ENCODE measurements at regions not wholly inside any gene's neighbourhood (a gene's known extent, or its start where the extent isn't known, plus 50 kb on each side); places are given as distances from the start of the nearest gene placed in this dataset.
A peak's percentile ranks its signal among the peaks of the same experiment; 100 is the strongest.

GRCh38 chr13:76634431-76635191 is 251.6 kb downstream of the KCTD12 start:
- Histone ChIP-seq H3K27me3 (replicated peaks; ENCODE audit: insufficient read depth, low read length) (no peaks in the 10 kb centered on the region), H3K4me3 (ENCODE audit: low read length) (no peak overlapping the region), H3K27ac (ENCODE audit: low read length) (no peak overlapping the region), H3K9me2 (replicated peaks; ENCODE audit: insufficient read depth, low read length) (no peaks in the 10 kb centered on the region), H3K36me3 (replicated peaks; ENCODE audit: insufficient read depth, low read length) (no peaks in the 10 kb centered on the region), H3K9me3 (replicated peaks; ENCODE audit: insufficient read depth, low read length) (no peaks in the 10 kb centered on the region), H3K9ac (ENCODE audit: low read length) (no peak overlapping the region), H2AFZ (ENCODE audit: low read length) (no peak overlapping the region), H3K79me2 (ENCODE audit: low read length) (no peaks in the 10 kb centered on the region), H4K20me1 (ENCODE audit: insufficient read depth, low read length) (no peaks in the 10 kb centered on the region), H3F3A (ENCODE audit: insufficient read depth, low read length) (no peaks in the 10 kb centered on the region), H3K4me1 (ENCODE audit: low read length) (no peaks in the 10 kb centered on the region), H3K4me2 (ENCODE audit: low read depth, low read length) (no peak overlapping the region)
- no peak for DNase-seq
- TF ChIP-seq EZH2 (optimal IDR thresholded peaks at IDR 0.05; ENCODE audit: low read depth, low read length) (no peak), CTCF (IDR thresholded peaks at IDR 0.05; ENCODE audit: low read length) (no peak)

GRCh38 chr13:76632401-76633044 is 253.7 kb downstream of the KCTD12 start:
- Histone ChIP-seq H3K79me2 (ENCODE audit: low read length) (no peaks in the 10 kb centered on the region), H3K36me3 (replicated peaks; ENCODE audit: insufficient read depth, low read length) (no peaks in the 10 kb centered on the region), H3K9ac (ENCODE audit: low read length) (no peak overlapping the region), H3K4me2 (ENCODE audit: low read depth, low read length) (0 out of 2 replicates have a peak overlapping the region, but pooled peaks have one; percentile 2), H3K27ac (ENCODE audit: low read length) (no peak overlapping the region), H2AFZ (ENCODE audit: low read length) (no peak overlapping the region), H3F3A (ENCODE audit: insufficient read depth, low read length) (no peaks in the 10 kb centered on the region), H3K4me3 (ENCODE audit: low read length) (no peak overlapping the region), H4K20me1 (ENCODE audit: insufficient read depth, low read length) (no peaks in the 10 kb centered on the region), H3K4me1 (ENCODE audit: low read length) (no peaks in the 10 kb centered on the region), H3K9me3 (replicated peaks; ENCODE audit: insufficient read depth, low read length) (no peaks in the 10 kb centered on the region), H3K27me3 (replicated peaks; ENCODE audit: insufficient read depth, low read length) (no peaks in the 10 kb centered on the region), H3K9me2 (replicated peaks; ENCODE audit: insufficient read depth, low read length) (no peaks in the 10 kb centered on the region)
- TF ChIP-seq EZH2phosphoT487 (IDR thresholded peaks at IDR 0.05; ENCODE audit: low read length) (no peak), CTCF (IDR thresholded peaks at IDR 0.05; ENCODE audit: low read length) (no peak), EZH2 (optimal IDR thresholded peaks at IDR 0.05; ENCODE audit: low read depth, low read length) (no peak)
- DNase-seq = peak; percentile 23

GRCh38 chr13:76630629-76631230 is 255.5 kb downstream of the KCTD12 start:
- Histone ChIP-seq H3K9me3 (replicated peaks; ENCODE audit: insufficient read depth, low read length) (no peaks in the 10 kb centered on the region), H3K9ac (ENCODE audit: low read length) (no peak overlapping the region), H3K27ac (ENCODE audit: low read length) (no peak overlapping the region), H3K4me2 (ENCODE audit: low read depth, low read length) (no peak overlapping the region), H3F3A (ENCODE audit: insufficient read depth, low read length) (no peaks in the 10 kb centered on the region), H2AFZ (ENCODE audit: low read length) (no peak overlapping the region), H3K27me3 (replicated peaks; ENCODE audit: insufficient read depth, low read length) (no peaks in the 10 kb centered on the region), H3K4me3 (ENCODE audit: low read length) (no peak overlapping the region), H4K20me1 (ENCODE audit: insufficient read depth, low read length) (no peaks in the 10 kb centered on the region), H3K9me2 (replicated peaks; ENCODE audit: insufficient read depth, low read length) (no peaks in the 10 kb centered on the region), H3K36me3 (replicated peaks; ENCODE audit: insufficient read depth, low read length) (no peaks in the 10 kb centered on the region), H3K79me2 (ENCODE audit: low read length) (no peaks in the 10 kb centered on the region), H3K4me1 (ENCODE audit: low read length) (no peaks in the 10 kb centered on the region)
- DNase-seq = no peak
- TF ChIP-seq EZH2phosphoT487 (IDR thresholded peaks at IDR 0.05; ENCODE audit: low read length) (no peak), CTCF (IDR thresholded peaks at IDR 0.05; ENCODE audit: low read length) (no peak), EZH2 (optimal IDR thresholded peaks at IDR 0.05; ENCODE audit: low read depth, low read length) (no peak)

All from MM.1S (cell line).